Amygdala (tissue), 56 donors: ENCODE measurements at regions not wholly inside any gene's neighbourhood (a gene's known extent, or its start where the extent isn't known, plus 50 kb on each side); places are given as distances from the start of the nearest gene placed in this dataset.
"Not testable (repeated sequence)": the region's sequence is repeated elsewhere in the genome, so short reads cannot be mapped to it uniquely, and the experiment has no call there.

Experiments used
- DNase-seq, 56 donors: peaks; one replicate each; lab custom pipeline; 2025; lab: John Stamatoyannopoulos, UW

- peak in 2 of 56 donors; percentile 0 to 1 for DNase-seq
These were observed 239.1 kb downstream of the CHM start for GRCh38 chrX:85808217-85808616.

DNA sequence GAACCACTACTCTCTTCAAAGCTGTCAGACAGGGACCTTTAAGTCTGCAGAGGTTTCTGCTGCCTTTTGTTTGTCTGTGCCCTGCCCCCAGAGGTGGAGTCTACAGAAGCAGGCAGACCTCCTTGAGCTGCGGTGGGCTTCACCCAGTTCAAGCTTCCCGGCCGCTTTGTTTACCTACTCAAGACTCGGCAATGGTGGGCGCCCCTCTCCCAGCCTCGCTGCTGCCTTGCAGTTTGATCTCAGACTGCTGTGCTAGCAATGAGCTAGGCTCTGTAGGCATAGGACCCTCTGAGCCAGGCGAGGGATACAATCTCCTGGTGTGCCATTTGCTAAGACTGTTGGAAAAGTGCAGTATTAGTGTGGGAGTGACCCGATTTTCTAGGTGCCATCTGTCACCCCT, 275.0 kb downstream of the CHM start:
- not testable (repeated sequence) for DNase-seq

GRCh38 chrX:85765651-85766050, 281.7 kb downstream of the CHM start:
- DNase-seq = no peak

- DNase-seq = not testable (repeated sequence)
These were observed 324.3 kb downstream of the CHM start for GRCh38 chrX:85723025-85723424.

- DNase-seq = not testable (repeated sequence)
These were observed 323.8 kb upstream of the POF1B start for GRCh38 chrX:85703233-85703632.

DNA sequence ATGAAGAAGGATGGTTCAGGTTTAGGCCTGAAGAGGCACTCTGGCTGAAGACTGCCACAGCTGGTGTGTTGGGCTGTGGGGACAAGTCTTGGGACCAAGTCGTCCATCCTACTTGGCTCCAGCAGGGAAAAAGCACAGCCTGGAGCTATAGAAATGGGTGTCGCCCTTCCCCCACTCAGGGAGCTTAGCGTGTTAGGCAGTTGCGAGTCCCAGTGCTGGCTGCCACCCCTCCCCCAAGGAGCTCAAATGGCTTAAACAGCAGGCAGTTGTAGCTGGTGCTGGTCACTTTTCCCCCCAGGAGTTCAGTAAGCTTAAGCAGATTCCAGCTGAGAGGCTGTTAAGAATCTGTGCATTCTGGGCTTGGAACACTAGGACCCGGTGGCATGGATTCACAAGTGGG, 319.5 kb upstream of the POF1B start:
- DNase-seq = no peak

GRCh38 chrX:85685843-85686242, 306.4 kb upstream of the POF1B start:
- no peak for DNase-seq

- DNase-seq = no peak
These were observed 287.0 kb upstream of the POF1B start for GRCh38 chrX:85666471-85666870.

GRCh38 chrX:85663970-85664369, 284.5 kb upstream of the POF1B start:
- not testable (repeated sequence) for DNase-seq

DNA sequence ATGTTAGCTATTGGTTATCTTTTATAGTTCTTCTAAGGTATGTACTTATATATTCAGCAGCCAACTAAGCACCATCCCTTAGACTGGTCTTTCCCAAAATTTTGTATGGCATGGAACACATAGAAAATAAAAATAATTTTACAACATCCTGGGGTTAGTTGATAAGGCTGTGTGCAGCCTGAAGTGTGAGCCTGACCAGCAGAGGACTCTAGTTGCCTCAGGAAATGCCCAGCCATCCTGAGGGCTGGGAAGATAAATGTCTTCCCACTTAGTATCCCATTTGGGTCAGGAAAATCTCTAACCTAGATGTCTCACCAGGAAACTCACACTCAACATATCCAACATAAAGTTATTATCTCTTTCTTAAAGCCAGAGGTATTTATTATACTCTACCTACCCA, 251.4 kb upstream of the POF1B start:
- DNase-seq = no peak

GRCh38 chrX:85627363-85627762, 247.9 kb upstream of the POF1B start:
- DNase-seq = no peak

DNA sequence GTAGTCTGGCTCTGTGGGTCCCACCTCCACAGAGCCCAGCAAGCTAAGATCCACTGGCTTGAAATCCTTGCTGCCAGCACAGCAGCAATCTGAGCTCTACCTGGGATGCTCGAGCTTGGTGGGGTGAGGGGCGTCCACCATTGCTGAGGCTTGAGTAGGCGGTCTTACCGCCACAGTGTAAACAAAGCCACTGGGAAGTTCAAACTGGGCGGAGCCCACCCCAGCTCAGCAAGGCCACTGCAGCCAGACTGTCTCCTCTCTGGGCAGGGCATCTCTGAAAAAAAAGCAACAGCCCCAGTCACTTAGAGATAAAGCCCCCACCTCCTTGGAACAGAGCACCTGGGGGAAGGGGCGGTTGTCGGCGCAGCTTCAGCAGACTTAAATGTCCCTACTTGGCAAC, 243.2 kb upstream of the POF1B start:
- DNase-seq = no peak

DNA sequence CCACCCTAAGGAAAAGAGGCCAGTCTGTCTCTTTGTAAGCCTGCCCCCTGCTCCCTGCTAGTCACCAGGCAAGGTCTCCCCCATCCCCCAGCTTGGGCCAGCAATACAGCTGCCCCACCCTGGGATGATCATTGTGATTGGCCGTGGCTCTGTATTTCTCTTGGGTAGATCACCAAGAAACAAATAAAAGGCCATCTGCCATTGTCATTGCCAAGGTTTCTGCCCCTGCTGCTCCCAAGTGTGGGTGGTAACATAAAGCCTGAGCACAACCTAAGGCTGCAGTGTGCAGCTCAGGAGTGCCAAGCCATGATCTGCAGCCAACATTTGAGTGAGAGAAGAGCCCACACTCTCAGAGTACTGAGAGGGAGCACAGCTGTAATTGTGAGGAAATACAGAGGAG, 241.0 kb upstream of the POF1B start:
- no peak for DNase-seq

- DNase-seq = no peak
These were observed 240.5 kb upstream of the POF1B start for GRCh38 chrX:85619962-85620361.

GRCh38 chrX:85611926-85612325, 232.5 kb upstream of the POF1B start:
- no peak for DNase-seq

DNA sequence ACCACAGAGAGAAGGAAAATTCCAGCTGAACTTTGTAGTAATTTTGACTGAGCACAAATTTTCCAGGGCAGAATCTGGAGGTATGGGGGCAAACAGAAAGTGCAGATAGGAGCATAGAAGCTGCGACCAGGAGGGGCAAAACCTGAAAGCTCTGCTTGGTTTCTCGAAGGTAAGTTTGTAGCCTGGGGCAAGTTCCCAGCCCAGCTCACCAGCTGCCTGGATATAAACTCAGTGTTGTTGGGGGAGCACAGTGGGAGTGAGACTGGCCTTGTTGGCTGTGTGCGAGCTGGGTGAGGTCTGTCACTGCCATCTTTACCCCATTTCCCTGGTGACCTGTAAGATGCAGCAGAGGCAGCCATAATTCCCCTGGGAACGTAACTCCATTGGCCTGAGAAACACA, 213.5 kb upstream of the POF1B start:
- DNase-seq = no peak

DNA sequence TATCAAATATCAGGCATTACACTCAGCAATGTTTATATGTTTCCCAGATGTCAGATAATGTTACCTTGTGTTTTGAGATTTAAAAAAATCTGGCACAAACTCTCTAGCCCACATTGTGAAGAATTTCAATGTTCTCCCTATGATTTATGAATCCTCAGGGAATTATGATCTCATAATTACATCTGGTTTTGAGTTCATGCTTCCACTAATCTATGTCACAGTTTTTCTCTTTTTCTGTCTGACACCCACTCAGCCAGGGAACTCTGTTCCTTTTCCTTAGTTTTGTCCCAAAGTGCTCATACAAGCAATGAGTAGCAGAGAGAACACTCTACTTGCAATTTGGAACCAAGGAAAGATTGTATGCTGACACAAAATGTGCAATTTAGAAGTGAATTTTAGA, 212.1 kb upstream of the POF1B start:
- DNase-seq = no peak

- DNase-seq = no peak
These were observed 211.2 kb upstream of the POF1B start for GRCh38 chrX:85590638-85591037.

GRCh38 chrX:85573801-85574200, 194.3 kb upstream of the POF1B start:
- no peak for DNase-seq

DNA sequence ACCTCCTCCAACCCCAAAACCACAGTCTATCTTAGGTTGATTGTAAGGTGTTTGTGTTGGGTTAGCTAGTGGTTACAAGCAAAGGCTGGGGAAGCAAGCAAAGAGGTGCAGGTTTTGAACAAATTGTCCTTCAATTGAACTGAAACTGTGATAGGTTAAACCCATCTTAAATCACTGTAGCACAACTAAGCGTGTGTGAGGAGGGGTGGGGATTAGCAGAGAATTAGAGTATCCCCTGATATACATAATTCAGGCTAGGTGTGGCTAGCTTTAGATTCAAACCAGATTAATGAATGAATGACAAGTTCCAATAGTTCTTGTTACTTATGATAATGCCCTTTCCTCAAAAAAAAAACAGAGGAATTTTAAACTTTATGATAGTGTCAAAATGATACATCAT, 191.0 kb upstream of the POF1B start:
- no peak for DNase-seq

DNA sequence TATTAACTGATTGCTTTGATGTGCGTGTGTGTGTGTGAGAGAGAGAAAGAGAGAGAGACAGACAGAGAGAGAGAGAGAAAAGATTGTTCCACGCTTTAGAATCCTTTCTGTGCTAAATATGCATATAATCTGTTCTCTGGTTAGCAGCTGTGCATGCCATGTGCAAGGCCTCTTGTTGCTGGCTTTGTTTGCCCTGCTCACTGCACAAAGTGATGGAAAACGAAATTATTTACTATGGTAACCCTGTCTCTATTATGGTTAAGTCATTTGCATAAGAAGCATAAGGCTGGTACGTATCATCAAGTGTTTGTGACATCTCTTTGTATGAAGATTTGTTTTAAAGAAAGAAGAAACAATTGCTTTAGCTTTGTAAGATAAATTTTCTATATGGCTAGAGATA, 190.2 kb upstream of the POF1B start:
- DNase-seq = no peak

- DNase-seq = no peak
These were observed 189.6 kb upstream of the POF1B start for GRCh38 chrX:85569096-85569495.

GRCh38 chrX:85561231-85561630, 181.8 kb upstream of the POF1B start:
- no peak for DNase-seq

- DNase-seq = no peak
These were observed 165.1 kb upstream of the POF1B start for GRCh38 chrX:85544609-85545008.
